ENCODE measurements at regions not wholly inside any gene's neighbourhood (a gene's known extent, or its start where the extent isn't known, plus 50 kb on each side); places are given as distances from the start of the nearest gene placed in this dataset.

GRCh38 chr3:43998370-43998835 lies 243.3 kb upstream of the TOPAZ1 start:
- no peak for TF ChIP-seq CTCF (conservative IDR thresholded peaks at IDR 0.05; ENCODE audit: low read depth)
- peak overlapping the region; percentile 87 for H3K27ac ChIP-seq
- DNase-seq (ENCODE audit: low spot score) = no peak
- POLR2A ChIA-PET (ENCODE audit: low non-redundant PET) = no interaction called here
- CTCF ChIA-PET = no interaction called here

DNA sequence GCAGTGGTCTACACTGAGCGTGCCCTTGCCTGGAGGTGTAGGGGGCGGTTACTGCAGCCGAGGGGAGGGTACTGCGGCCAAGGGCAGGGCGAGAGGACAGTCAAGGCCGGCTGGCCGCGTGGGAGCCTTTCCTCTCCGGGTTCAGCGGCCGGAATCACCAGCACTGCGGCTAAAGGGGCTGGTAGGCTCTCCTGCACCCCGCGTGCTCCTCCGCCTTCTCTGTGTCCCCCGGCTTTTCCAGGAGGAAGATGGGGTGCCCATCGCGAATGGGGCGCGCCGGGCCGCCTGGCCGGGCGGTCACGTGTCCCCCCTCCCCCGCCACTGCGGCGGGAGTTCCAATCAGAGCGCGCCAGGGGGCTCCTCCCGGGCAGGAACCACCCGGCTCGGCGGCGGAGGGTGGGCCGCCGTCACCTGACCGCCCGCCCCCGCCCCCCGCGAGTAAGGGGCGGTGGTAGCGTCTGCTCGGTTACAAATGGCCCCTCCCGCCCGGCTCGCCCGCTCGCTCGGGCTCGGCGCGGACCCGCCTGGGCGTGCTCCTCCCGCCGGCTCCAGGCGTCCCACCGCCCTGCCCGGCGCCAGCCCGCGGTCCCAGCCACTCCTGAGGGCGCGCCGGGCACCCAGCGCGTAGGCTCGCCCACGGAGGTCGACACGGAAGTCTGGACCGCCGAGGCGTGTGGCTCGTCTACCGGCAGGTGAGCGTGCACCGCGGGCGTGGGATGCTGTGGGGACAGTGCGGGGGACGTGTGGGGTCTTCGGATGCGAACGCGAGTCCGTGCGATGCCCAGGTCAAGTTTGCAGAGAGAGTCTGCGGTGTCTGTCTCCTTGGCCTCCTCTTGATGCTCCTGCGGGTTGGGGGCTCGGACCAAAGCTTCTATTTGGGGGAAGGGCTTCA lies 242.6 kb upstream of the TOPAZ1 start:
- peak; percentile 73 for DNase-seq (ENCODE audit: low spot score)
- peak overlapping the region; percentile 87 for H3K27ac ChIP-seq
- TF ChIP-seq CTCF (conservative IDR thresholded peaks at IDR 0.05; ENCODE audit: low read depth) = no peak
- ChIA-PET CTCF (no interaction called here), POLR2A (ENCODE audit: low non-redundant PET) (no interaction called here)

DNA sequence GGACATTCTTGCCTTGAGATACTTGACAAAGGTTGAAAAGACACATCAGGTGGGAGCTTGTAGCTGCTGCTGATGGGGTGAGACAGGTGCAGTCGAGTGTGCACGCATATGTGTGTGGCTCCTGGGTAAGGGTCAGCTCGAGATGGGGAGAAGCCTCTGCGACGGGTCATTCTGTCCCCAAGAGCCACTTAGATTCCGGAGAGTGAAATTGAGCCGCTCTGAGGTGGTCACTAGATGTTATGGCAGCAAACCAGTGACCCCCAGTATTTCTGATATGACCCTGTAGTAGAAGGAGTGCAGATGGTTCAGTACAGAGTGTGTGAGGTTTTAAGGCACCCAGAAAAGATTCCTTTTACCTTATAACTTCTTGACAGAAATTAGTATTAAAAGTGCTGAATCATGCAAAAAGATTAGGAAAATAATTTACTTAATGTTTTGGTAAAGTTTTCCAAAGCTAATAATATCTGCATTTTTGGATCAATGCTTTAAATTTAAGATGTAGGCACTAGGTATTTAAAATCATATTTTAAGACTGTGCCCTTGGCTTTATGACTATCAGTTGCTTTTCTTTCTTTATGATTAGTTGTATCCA lies 241.9 kb upstream of the TOPAZ1 start:
- POLR2A ChIA-PET (ENCODE audit: low non-redundant PET) = no interaction called here
- CTCF ChIA-PET = no interaction called here
- no peak for DNase-seq (ENCODE audit: low spot score)
- TF ChIP-seq CTCF (conservative IDR thresholded peaks at IDR 0.05; ENCODE audit: low read depth) = no peak
- peak overlapping the region; percentile 87 for H3K27ac ChIP-seq

GRCh38 chr3:44000586-44000985 lies 241.1 kb upstream of the TOPAZ1 start:
- no peak overlapping the region for H3K27ac ChIP-seq
- POLR2A ChIA-PET (ENCODE audit: low non-redundant PET) = no interaction called here
- CTCF ChIA-PET = no interaction called here
- no peak for DNase-seq (ENCODE audit: low spot score)
- TF ChIP-seq CTCF (conservative IDR thresholded peaks at IDR 0.05; ENCODE audit: low read depth) = no peak

GRCh38 chr3:44001072-44001471 lies 240.6 kb upstream of the TOPAZ1 start:
- ChIA-PET POLR2A (ENCODE audit: low non-redundant PET) (no interaction called here), CTCF (no interaction called here)
- no peak for TF ChIP-seq CTCF (conservative IDR thresholded peaks at IDR 0.05; ENCODE audit: low read depth)
- no peak for DNase-seq (ENCODE audit: low spot score)
- no peak overlapping the region for H3K27ac ChIP-seq

- ChIA-PET POLR2A (ENCODE audit: low non-redundant PET) (no interaction called here), CTCF (no interaction called here)
- no peak for DNase-seq (ENCODE audit: low spot score)
- no peak overlapping the region for H3K27ac ChIP-seq
- TF ChIP-seq CTCF (conservative IDR thresholded peaks at IDR 0.05; ENCODE audit: low read depth) = no peak
Observed at GRCh38 chr3:44003801-44004200, 237.9 kb upstream of the TOPAZ1 start.

All from RWPE1 (cell line).